GM12865 (cell line): ENCODE measurements at regions not wholly inside any gene's neighbourhood (a gene's known extent, or its start where the extent isn't known, plus 50 kb on each side); places are given as distances from the start of the nearest gene placed in this dataset.

Experiments used
- DNase-seq: peaks from one replicate; pipeline ENCODE4 v3.0.0; 2010; ENCODE audit warnings: low read depth
- H3K4me3 ChIP-seq: 2 replicates; pipeline ENCODE4 v1.5.1; 2011; ENCODE audit warnings: mild to moderate bottlenecking, low read depth, low read length, control low read depth
- TF ChIP-seq, protein P1 (sequence below): IDR thresholded peaks from 2 replicates; pipeline ENCODE4 v1.5.1; 2011; ENCODE audit warnings: low read length, control low read depth, low read depth, inconsistent platforms; ENCODE audit not compliant: insufficient read depth; ENCODE audit errors: missing control alignments

GRCh38 chr5:15234366-15234765 lies 265.6 kb upstream of the FBXL7 start:
- H3K4me3 ChIP-seq = no peak overlapping the region
- no peak for DNase-seq
- TF ChIP-seq, protein P1, sequence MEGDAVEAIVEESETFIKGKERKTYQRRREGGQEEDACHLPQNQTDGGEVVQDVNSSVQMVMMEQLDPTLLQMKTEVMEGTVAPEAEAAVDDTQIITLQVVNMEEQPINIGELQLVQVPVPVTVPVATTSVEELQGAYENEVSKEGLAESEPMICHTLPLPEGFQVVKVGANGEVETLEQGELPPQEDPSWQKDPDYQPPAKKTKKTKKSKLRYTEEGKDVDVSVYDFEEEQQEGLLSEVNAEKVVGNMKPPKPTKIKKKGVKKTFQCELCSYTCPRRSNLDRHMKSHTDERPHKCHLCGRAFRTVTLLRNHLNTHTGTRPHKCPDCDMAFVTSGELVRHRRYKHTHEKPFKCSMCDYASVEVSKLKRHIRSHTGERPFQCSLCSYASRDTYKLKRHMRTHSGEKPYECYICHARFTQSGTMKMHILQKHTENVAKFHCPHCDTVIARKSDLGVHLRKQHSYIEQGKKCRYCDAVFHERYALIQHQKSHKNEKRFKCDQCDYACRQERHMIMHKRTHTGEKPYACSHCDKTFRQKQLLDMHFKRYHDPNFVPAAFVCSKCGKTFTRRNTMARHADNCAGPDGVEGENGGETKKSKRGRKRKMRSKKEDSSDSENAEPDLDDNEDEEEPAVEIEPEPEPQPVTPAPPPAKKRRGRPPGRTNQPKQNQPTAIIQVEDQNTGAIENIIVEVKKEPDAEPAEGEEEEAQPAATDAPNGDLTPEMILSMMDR = no peak

- H3K4me3 ChIP-seq = no peak overlapping the region
- TF ChIP-seq, protein P1 = no peak
- no peak for DNase-seq
These were observed 266.4 kb upstream of the FBXL7 start for GRCh38 chr5:15233566-15233965.

DNA sequence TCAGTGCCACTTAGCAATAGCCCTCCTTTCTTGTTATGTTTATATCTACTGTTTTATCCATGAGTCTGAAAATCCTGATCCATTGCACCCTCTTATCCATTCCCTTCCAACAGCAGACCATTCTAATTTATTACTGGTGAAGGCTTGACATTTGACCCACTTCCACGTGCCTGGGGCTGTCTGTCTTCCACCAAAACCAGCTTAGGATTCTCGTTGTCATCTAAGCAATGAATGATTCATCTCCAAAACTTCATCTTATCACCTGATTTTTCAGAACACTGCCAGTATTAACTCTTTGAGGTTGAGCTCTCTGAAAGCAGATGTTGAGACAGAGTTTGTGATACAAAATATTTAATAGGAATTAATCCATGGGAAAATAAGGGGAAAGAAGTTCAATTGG lies 277.8 kb upstream of the FBXL7 start:
- no peak overlapping the region for H3K4me3 ChIP-seq
- TF ChIP-seq, protein P1 = no peak
- no peak for DNase-seq

GRCh38 chr5:15220642-15221173 lies 279.3 kb upstream of the FBXL7 start:
- DNase-seq = no peak
- H3K4me3 ChIP-seq = no peak overlapping the region
- TF ChIP-seq, protein P1 = no peak

- H3K4me3 ChIP-seq = no peak overlapping the region
- TF ChIP-seq, protein P1 = no peak
- DNase-seq = no peak
These were observed 284.9 kb upstream of the FBXL7 start for GRCh38 chr5:15215056-15215455.

- no peak for DNase-seq
- TF ChIP-seq, protein P1 = no peak
- no peak overlapping the region for H3K4me3 ChIP-seq
These were observed 286.0 kb upstream of the FBXL7 start for GRCh38 chr5:15214010-15214409.

DNA sequence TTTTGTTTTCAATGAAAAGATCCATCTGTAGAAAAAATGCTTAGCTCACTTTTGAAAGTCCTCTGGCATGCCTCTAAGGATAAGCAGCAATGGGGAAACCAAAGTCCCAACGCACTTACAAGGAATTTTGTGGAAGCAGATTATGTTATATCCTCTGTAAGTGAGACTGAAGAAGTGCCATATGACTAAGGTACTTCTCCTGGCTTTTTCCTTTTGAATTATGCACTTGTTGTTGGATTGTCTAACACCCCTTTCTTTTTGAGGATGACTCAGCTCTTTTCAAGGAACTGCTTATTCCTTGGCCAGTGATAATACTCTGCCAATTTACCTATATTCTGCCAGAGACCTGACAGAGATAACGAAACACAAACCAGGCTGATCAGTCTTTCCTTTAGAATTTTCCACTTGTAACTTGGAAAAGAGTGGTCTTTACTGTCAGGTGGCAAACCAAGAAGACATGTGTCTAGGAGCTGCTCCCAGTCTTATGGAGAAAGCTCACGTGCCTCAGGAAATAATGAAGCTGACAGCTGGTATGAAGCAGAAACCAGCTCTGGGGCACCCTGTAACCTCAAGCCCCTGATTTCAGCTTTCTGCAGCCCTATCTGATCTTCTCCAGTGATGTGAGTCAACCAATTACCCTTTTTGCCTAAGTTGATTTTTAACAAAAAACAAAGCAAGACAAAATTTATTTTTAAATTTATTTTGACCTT lies 290.8 kb upstream of the FBXL7 start:
- DNase-seq = no peak
- TF ChIP-seq, protein P1 = no peak
- no peak overlapping the region for H3K4me3 ChIP-seq
